Spinal cord (tissue), 9 donors: ENCODE measurements at regions not wholly inside any gene's neighbourhood (a gene's known extent, or its start where the extent isn't known, plus 50 kb on each side); places are given as distances from the start of the nearest gene placed in this dataset.
"Not testable (repeated sequence)": the region's sequence is repeated elsewhere in the genome, so short reads cannot be mapped to it uniquely, and the experiment has no call there.

Source experiments
- DNase-seq, 6 donors: peaks; one replicate each; pipeline versions ENCODE4 v3.0.0 to v3.0.0-alpha.2; 2013 to 2015; ENCODE audit warnings: low spot score in 6 of 6, low read depth in 4 of 6
- H3K27ac ChIP-seq: one replicate; pipeline ENCODE4 v1.5.1; 2013; ENCODE audit warnings: low read depth, low read length, control low read depth
- H3K27me3 ChIP-seq: one replicate; pipeline ENCODE4 v1.6.1; 2013; ENCODE audit warnings: low read length; ENCODE audit not compliant: control insufficient read depth, insufficient read depth
- H3K36me3 ChIP-seq: one replicate; pipeline ENCODE4 v1.6.1; 2013; ENCODE audit warnings: low read length; ENCODE audit not compliant: control insufficient read depth, insufficient read depth
- H3K4me1 ChIP-seq: one replicate; pipeline ENCODE4 v1.6.1; 2013; ENCODE audit warnings: low read length; ENCODE audit not compliant: control insufficient read depth, insufficient read depth
- H3K4me3 ChIP-seq: one replicate; pipeline ENCODE4 v1.5.1; 2013; ENCODE audit warnings: low read depth, low read length, control low read depth
- H3K9me3 ChIP-seq: one replicate; pipeline ENCODE4 v1.6.1; 2013; ENCODE audit warnings: low read length; ENCODE audit not compliant: control insufficient read depth, insufficient read depth
- WGBS: methylation state at CpG from one replicate; pipeline ENCODE4 v1.1.5; 2013; ENCODE audit warnings: missing lambda C conversion rate; ENCODE audit not compliant: insufficient coverage; 5-methylcytosine and 5-hydroxymethylcytosine counted together
- donor health status: healthy.

DNA sequence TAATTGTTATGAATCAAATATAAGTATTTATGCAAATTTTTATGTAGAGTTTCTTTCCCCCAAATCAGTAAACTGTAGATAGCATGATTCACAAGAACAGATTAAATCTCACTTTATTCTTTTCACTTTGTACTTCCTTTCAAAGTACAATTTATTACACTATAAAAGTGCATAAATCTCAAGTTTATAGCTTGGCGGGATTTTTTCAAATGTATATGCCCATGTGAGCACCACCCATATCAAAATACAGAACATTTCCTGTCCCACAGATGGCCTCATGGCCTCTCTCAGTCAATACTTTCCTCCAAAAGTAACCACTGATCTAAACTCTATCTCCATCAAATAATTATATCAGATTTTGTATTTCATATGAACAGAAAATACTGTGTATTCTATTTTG, 196.1 kb upstream of the THRB start:
- H3K9me3 ChIP-seq, result no peaks in the 10 kb centered on the region
- no peaks in the 10 kb centered on the region for H3K4me1 ChIP-seq
- no peaks in the 10 kb centered on the region for H3K36me3 ChIP-seq
- H3K4me3 ChIP-seq, result no peak overlapping the region
- H3K27me3 ChIP-seq, result no peaks in the 10 kb centered on the region
- DNase-seq, result no peak
- 100% methylated on average over 1 of the region's 1 CpG for WGBS
- no peak overlapping the region for H3K27ac ChIP-seq

DNA sequence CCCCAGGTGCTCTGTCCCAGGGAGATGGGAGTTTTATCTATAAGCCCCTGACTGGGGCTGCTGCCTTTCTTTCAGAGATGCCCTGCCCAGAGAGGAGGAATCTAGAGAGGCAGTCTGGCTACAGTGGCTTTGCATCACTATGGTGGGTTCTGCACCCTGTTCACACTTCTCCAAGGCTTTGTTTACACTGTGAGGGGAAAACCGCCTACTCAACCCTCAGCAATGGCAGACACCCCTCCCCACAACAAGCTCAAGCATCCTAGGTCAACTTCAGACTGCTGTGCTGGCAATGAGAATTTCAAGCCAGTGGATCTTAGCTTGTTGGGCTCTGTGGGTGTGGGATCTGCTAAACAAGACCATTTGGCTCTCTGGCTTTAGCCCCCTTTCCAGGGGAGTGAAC, 204.4 kb upstream of the THRB start:
- H3K27me3 ChIP-seq, H3K27ac ChIP-seq, H3K36me3 ChIP-seq, H3K4me1 ChIP-seq, DNase-seq, H3K4me3 ChIP-seq, H3K9me3 ChIP-seq: not testable (repeated sequence)
- no CpG with 5 or more reads among the region's 1 CpG for WGBS

DNA sequence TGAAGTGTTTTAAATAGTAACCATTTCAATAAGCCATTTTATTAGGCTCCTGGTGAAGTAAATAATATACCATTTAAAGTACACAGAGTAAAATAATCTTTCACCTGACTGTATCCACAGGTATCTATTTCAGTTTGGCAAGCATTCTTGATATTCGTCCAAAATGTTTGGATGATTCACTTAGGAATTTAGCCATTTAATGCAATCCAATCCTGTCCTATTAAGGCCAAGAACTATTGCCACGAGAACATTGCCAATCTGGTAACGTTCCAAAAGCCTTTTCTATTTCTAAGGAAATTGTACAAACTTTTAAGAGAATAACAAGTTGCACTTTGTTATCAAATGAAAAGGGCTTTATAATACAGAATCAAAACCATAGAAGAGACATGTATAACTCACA, 209.8 kb upstream of the THRB start:
- H3K4me1 ChIP-seq, result no peaks in the 10 kb centered on the region
- H3K9me3 ChIP-seq, result no peaks in the 10 kb centered on the region
- H3K36me3 ChIP-seq, result no peaks in the 10 kb centered on the region
- 60% methylated on average over 1 of the region's 3 CpGs for WGBS
- H3K4me3 ChIP-seq, result no peak overlapping the region
- no peak overlapping the region for H3K27ac ChIP-seq
- H3K27me3 ChIP-seq, result no peaks in the 10 kb centered on the region
- peak in 2 of 6 donors; percentile 31 to 34 for DNase-seq

DNA sequence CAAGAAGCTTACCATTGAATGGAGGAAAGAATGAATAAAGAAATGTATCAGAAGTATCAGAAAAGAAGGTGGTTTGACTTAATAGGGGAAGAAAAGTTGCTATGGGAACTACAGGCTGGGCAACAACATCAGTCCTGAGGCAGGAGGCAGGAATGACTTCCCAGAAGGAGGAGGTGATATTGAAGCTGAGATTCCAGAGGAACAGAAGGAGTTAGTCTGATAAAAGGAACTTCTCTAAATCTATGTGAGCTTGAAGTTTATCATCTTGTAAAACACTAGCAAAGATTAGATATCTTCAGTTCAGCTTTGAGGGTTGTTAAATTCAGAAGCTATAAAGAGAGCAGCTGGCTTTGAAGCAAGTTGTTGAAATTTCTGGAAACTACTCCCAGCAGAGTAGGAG, 213.3 kb upstream of the THRB start:
- no peaks in the 10 kb centered on the region for H3K27me3 ChIP-seq
- H3K27ac ChIP-seq, result no peak overlapping the region
- H3K4me3 ChIP-seq, result no peak overlapping the region
- no peaks in the 10 kb centered on the region for H3K9me3 ChIP-seq
- DNase-seq, result no peak
- no peaks in the 10 kb centered on the region for H3K36me3 ChIP-seq
- H3K4me1 ChIP-seq, result no peaks in the 10 kb centered on the region

- H3K9me3 ChIP-seq, result no peaks in the 10 kb centered on the region
- DNase-seq, result no peak
- no peaks in the 10 kb centered on the region for H3K4me1 ChIP-seq
- WGBS, result no CpG with 5 or more reads among the region's 1 CpG
- H3K4me3 ChIP-seq, result no peak overlapping the region
- no peaks in the 10 kb centered on the region for H3K27me3 ChIP-seq
- no peak overlapping the region for H3K27ac ChIP-seq
- H3K36me3 ChIP-seq, result no peaks in the 10 kb centered on the region
Measured at GRCh38 chr3:24709956-24710355, 215.3 kb upstream of the THRB start.

- Histone ChIP-seq H3K27ac (no peak overlapping the region), H3K4me1 (no peaks in the 10 kb centered on the region), H3K27me3 (no peaks in the 10 kb centered on the region), H3K9me3 (no peaks in the 10 kb centered on the region), H3K4me3 (no peak overlapping the region), H3K36me3 (no peaks in the 10 kb centered on the region)
- no peak for DNase-seq
- 40% methylated on average over 1 of the region's 2 CpGs for WGBS
Measured at GRCh38 chr3:24713516-24713915, 218.9 kb upstream of the THRB start.

- no peak overlapping the region for H3K4me3 ChIP-seq
- no peaks in the 10 kb centered on the region for H3K4me1 ChIP-seq
- DNase-seq, result no peak
- no peak overlapping the region for H3K27ac ChIP-seq
- H3K9me3 ChIP-seq, result no peaks in the 10 kb centered on the region
- H3K27me3 ChIP-seq, result no peaks in the 10 kb centered on the region
- H3K36me3 ChIP-seq, result no peaks in the 10 kb centered on the region
Measured at GRCh38 chr3:24714436-24714835, 219.8 kb upstream of the THRB start.

DNA sequence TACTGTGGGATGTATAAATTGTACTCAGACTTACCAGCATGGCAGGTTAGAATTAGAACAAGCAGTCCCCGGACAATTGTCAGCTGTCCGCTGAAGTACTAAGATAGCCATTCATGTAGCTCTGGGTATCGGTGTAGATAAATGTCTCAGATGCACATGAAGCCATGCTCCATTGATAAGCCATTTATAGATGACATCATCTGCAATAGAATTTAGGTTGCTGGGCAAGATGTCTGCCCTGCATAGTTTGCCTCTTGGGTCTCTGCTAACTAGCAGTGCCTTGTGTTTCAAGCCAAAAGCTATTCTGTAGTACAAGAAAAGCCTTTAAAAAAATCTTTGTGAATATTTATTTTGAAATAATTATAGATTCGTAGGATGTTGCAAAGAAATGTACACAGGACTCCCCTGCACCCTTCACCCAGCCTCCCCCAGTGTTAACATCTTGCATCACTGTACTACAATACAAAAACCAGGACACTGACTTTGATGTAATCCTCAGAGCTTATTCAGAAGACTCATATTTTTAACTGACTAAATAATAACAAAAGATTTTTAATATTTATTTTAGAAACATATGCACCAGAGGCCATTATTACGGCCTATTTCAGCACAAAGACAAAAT, 220.6 kb upstream of the THRB start:
- H3K27me3 ChIP-seq, result no peaks in the 10 kb centered on the region
- no peak for DNase-seq
- no peaks in the 10 kb centered on the region for H3K4me1 ChIP-seq
- H3K27ac ChIP-seq, result no peak overlapping the region
- WGBS, result no CpG with 5 or more reads among the region's 5 CpGs
- no peaks in the 10 kb centered on the region for H3K9me3 ChIP-seq
- H3K4me3 ChIP-seq, result no peak overlapping the region
- H3K36me3 ChIP-seq, result no peaks in the 10 kb centered on the region

GRCh38 chr3:24722087-24722486, 227.4 kb upstream of the THRB start:
- DNase-seq, result no peak
- Histone ChIP-seq H3K4me1 (no peaks in the 10 kb centered on the region), H3K9me3 (no peaks in the 10 kb centered on the region), H3K27ac (no peak overlapping the region), H3K4me3 (no peak overlapping the region), H3K27me3 (no peaks in the 10 kb centered on the region), H3K36me3 (no peaks in the 10 kb centered on the region)
- WGBS, result 90% methylated on average over 3 of the region's 5 CpGs

- Histone ChIP-seq H3K4me3 (no peak overlapping the region), H3K27me3 (no peaks in the 10 kb centered on the region), H3K4me1 (no peaks in the 10 kb centered on the region), H3K36me3 (no peaks in the 10 kb centered on the region), H3K27ac (no peak overlapping the region), H3K9me3 (no peaks in the 10 kb centered on the region)
- WGBS, result 88% methylated on average over 1 of the region's 3 CpGs
- no peak for DNase-seq
Measured at GRCh38 chr3:24725514-24726255, 231.0 kb upstream of the THRB start.
